Epithelial cell of esophagus (primary cell): ENCODE measurements at regions not wholly inside any gene's neighbourhood (a gene's known extent, or its start where the extent isn't known, plus 50 kb on each side); places are given as distances from the start of the nearest gene placed in this dataset.

Source experiments
- DNase-seq: peaks from one replicate; pipeline ENCODE4 v3.0.0; 2010; ENCODE audit warnings: low read depth
- H3K4me3 ChIP-seq: 2 replicates; pipeline ENCODE4 v1.5.1; 2011; ENCODE audit warnings: mild to moderate bottlenecking, low read length, control low read depth
- CTCF ChIP-seq: IDR thresholded peaks from 2 replicates; pipeline ENCODE4 v1.5.1; 2011; ENCODE audit warnings: low read depth, mild to moderate bottlenecking, low read length, control low read depth, inconsistent platforms; ENCODE audit not compliant: insufficient read depth; ENCODE audit errors: missing control alignments

GRCh38 chr4:110926841-110927400 lies 304.0 kb upstream of the PITX2 start:
- TF ChIP-seq CTCF, result no peak
- H3K4me3 ChIP-seq, result no peak overlapping the region
- DNase-seq, result no peak

GRCh38 chr4:110933341-110933740 lies 310.5 kb upstream of the PITX2 start:
- TF ChIP-seq CTCF, result no peak
- no peak overlapping the region for H3K4me3 ChIP-seq
- no peak for DNase-seq

- H3K4me3 ChIP-seq, result no peak overlapping the region
- peak; percentile 35 for DNase-seq
- no peak for TF ChIP-seq CTCF
Measured at GRCh38 chr4:110944501-110944900, 321.6 kb upstream of the PITX2 start.

- no peak for TF ChIP-seq CTCF
- no peak for DNase-seq
- no peak overlapping the region for H3K4me3 ChIP-seq
Measured at GRCh38 chr4:110945600-110945999, 322.7 kb upstream of the PITX2 start.

- no peak overlapping the region for H3K4me3 ChIP-seq
- no peak for TF ChIP-seq CTCF
- DNase-seq, result no peak
Measured at GRCh38 chr4:110949542-110949941, 326.7 kb upstream of the PITX2 start.

GRCh38 chr4:110950731-110951130 lies 327.9 kb upstream of the PITX2 start:
- TF ChIP-seq CTCF, result no peak
- no peak for DNase-seq
- H3K4me3 ChIP-seq, result no peak overlapping the region

GRCh38 chr4:110953191-110953590 lies 330.3 kb upstream of the PITX2 start:
- TF ChIP-seq CTCF, result no peak
- no peak overlapping the region for H3K4me3 ChIP-seq
- no peak for DNase-seq
